ENCODE measurements at regions not wholly inside any gene's neighbourhood (a gene's known extent, or its start where the extent isn't known, plus 50 kb on each side); places are given as distances from the start of the nearest gene placed in this dataset.

- TF ChIP-seq CTCF (IDR thresholded peaks at IDR 0.05; ENCODE audit: borderline replicate concordance, insufficient read depth, low read depth, low read length) = no peak
- H3K4me3 ChIP-seq (ENCODE audit: low read depth, low read length) = no peak overlapping the region
These were observed 141.9 kb downstream of the HAUS1 start for GRCh38 chr18:46246101-46246500.

- H3K4me3 ChIP-seq (ENCODE audit: low read depth, low read length) = no peak overlapping the region
- TF ChIP-seq CTCF (IDR thresholded peaks at IDR 0.05; ENCODE audit: borderline replicate concordance, insufficient read depth, low read depth, low read length) = no peak
These were observed 143.8 kb downstream of the HAUS1 start for GRCh38 chr18:46247942-46248341.

- peak overlapping the region; percentile 11 for H3K4me3 ChIP-seq (ENCODE audit: low read depth, low read length)
- no peak for TF ChIP-seq CTCF (IDR thresholded peaks at IDR 0.05; ENCODE audit: borderline replicate concordance, insufficient read depth, low read depth, low read length)
These were observed 146.1 kb downstream of the HAUS1 start for GRCh38 chr18:46250084-46250811.

GRCh38 chr18:46250812-46251173 lies 146.6 kb downstream of the HAUS1 start:
- no peak overlapping the region for H3K4me3 ChIP-seq (ENCODE audit: low read depth, low read length)
- TF ChIP-seq CTCF (IDR thresholded peaks at IDR 0.05; ENCODE audit: borderline replicate concordance, insufficient read depth, low read depth, low read length) = no peak

- no peak for TF ChIP-seq CTCF (IDR thresholded peaks at IDR 0.05; ENCODE audit: borderline replicate concordance, insufficient read depth, low read depth, low read length)
These were observed 148.6 kb downstream of the HAUS1 start for GRCh38 chr18:46252759-46253158.

GRCh38 chr18:46253498-46253897 lies 149.3 kb downstream of the HAUS1 start:
- no peak overlapping the region for H3K4me3 ChIP-seq (ENCODE audit: low read depth, low read length)
- TF ChIP-seq CTCF (IDR thresholded peaks at IDR 0.05; ENCODE audit: borderline replicate concordance, insufficient read depth, low read depth, low read length) = no peak

More at GRCh38 chr18:46252759-46253158, 148.6 kb downstream of the HAUS1 start:
- no peak overlapping the region for H3K4me3 ChIP-seq (ENCODE audit: low read depth, low read length)

GRCh38 chr18:46256078-46256477 lies 151.9 kb downstream of the HAUS1 start:
- H3K4me3 ChIP-seq (ENCODE audit: low read depth, low read length) = no peak overlapping the region
- no peak for TF ChIP-seq CTCF (IDR thresholded peaks at IDR 0.05; ENCODE audit: borderline replicate concordance, insufficient read depth, low read depth, low read length)

All from GM12875 (cell line).